Activated naive CD8-positive, alpha-beta T cell (primary cell): ENCODE measurements at regions not wholly inside any gene's neighbourhood (a gene's known extent, or its start where the extent isn't known, plus 50 kb on each side); places are given as distances from the start of the nearest gene placed in this dataset.
"Not testable (repeated sequence)": the region's sequence is repeated elsewhere in the genome, so short reads cannot be mapped to it uniquely, and the experiment has no call there.

Experiments
- H3K27ac Mint-ChIP-seq: one replicate; pipeline ENCODE4 v1.8.0; 2021; ENCODE audit warnings: mixed read lengths
- H3K27me3 Mint-ChIP-seq: one replicate; pipeline ENCODE4 v1.8.0; 2021; ENCODE audit warnings: mixed read lengths
- H3K36me3 Mint-ChIP-seq: one replicate; pipeline ENCODE4 v1.8.0; 2021; ENCODE audit warnings: mixed read lengths
- H3K4me1 Mint-ChIP-seq: one replicate; pipeline ENCODE4 v1.8.0; 2021; ENCODE audit warnings: low read depth, mixed read lengths
- H3K4me3 Mint-ChIP-seq: one replicate; pipeline ENCODE4 v1.8.0; 2021; ENCODE audit warnings: mild to moderate bottlenecking, mixed read lengths
- H3K9me3 Mint-ChIP-seq: one replicate; pipeline ENCODE4 v1.8.0; 2021; ENCODE audit warnings: low read depth, mixed read lengths

- H3K36me3 Mint-ChIP-seq, H3K9me3 Mint-ChIP-seq, H3K27ac Mint-ChIP-seq, H3K27me3 Mint-ChIP-seq, H3K4me1 Mint-ChIP-seq, H3K4me3 Mint-ChIP-seq: not testable (repeated sequence)
Measured at GRCh38 chr7:133177476-133177875, 75.4 kb upstream of the EXOC4 start.

- Mint-ChIP-seq H3K4me1 (no peaks in the 10 kb centered on the region), H3K9me3 (peaks cover 9% of the 10 kb centered on the region), H3K4me3 (no peak overlapping the region), H3K27ac (no peak overlapping the region), H3K36me3 (peaks cover 5% of the 10 kb centered on the region), H3K27me3 (no peaks in the 10 kb centered on the region)
Measured at GRCh38 chr7:133180717-133181116, 72.2 kb upstream of the EXOC4 start.

- H3K4me1 Mint-ChIP-seq: no peaks in the 10 kb centered on the region
Measured at GRCh38 chr7:133183042-133183794, 69.7 kb upstream of the EXOC4 start.

GRCh38 chr7:133183969-133184368, 68.9 kb upstream of the EXOC4 start:
- Mint-ChIP-seq H3K27me3 (no peaks in the 10 kb centered on the region), H3K9me3 (peaks cover 1% of the 10 kb centered on the region), H3K4me3 (no peak overlapping the region), H3K27ac (no peak overlapping the region), H3K4me1 (no peaks in the 10 kb centered on the region), H3K36me3 (no peaks in the 10 kb centered on the region)

More at GRCh38 chr7:133183042-133183794, 69.7 kb upstream of the EXOC4 start:
- Mint-ChIP-seq H3K36me3 (peaks cover 5% of the 10 kb centered on the region), H3K4me3 (no peak overlapping the region), H3K9me3 (peaks cover 9% of the 10 kb centered on the region), H3K27me3 (no peaks in the 10 kb centered on the region), H3K27ac (no peak overlapping the region)

- Mint-ChIP-seq H3K27me3 (no peaks in the 10 kb centered on the region), H3K4me3 (no peak overlapping the region), H3K27ac (no peak overlapping the region), H3K4me1 (no peaks in the 10 kb centered on the region), H3K9me3 (no peaks in the 10 kb centered on the region), H3K36me3 (no peaks in the 10 kb centered on the region)
Measured at GRCh38 chr7:133185512-133185911, 67.4 kb upstream of the EXOC4 start.

- Mint-ChIP-seq H3K27ac (no peak overlapping the region), H3K4me1 (no peaks in the 10 kb centered on the region), H3K36me3 (no peaks in the 10 kb centered on the region), H3K9me3 (no peaks in the 10 kb centered on the region), H3K27me3 (no peaks in the 10 kb centered on the region), H3K4me3 (no peak overlapping the region)
Measured at GRCh38 chr7:133186060-133186459, 66.8 kb upstream of the EXOC4 start.

- Mint-ChIP-seq H3K36me3 (no peaks in the 10 kb centered on the region), H3K27me3 (no peaks in the 10 kb centered on the region), H3K9me3 (no peaks in the 10 kb centered on the region), H3K27ac (no peak overlapping the region), H3K4me3 (no peak overlapping the region), H3K4me1 (no peaks in the 10 kb centered on the region)
Measured at GRCh38 chr7:133190172-133190528, 62.7 kb upstream of the EXOC4 start.

- H3K4me3 Mint-ChIP-seq: no peak overlapping the region
- H3K36me3 Mint-ChIP-seq: no peaks in the 10 kb centered on the region
- no peaks in the 10 kb centered on the region for H3K9me3 Mint-ChIP-seq
- H3K27me3 Mint-ChIP-seq: no peaks in the 10 kb centered on the region
- H3K27ac Mint-ChIP-seq: no peak overlapping the region
- H3K4me1 Mint-ChIP-seq: no peaks in the 10 kb centered on the region
Measured at GRCh38 chr7:133190650-133191049, 62.2 kb upstream of the EXOC4 start.

- no peaks in the 10 kb centered on the region for H3K27me3 Mint-ChIP-seq
Measured at GRCh38 chr7:133191787-133192186, 61.1 kb upstream of the EXOC4 start.

GRCh38 chr7:133195868-133196267, 57.0 kb upstream of the EXOC4 start:
- Mint-ChIP-seq H3K27me3 (no peaks in the 10 kb centered on the region), H3K27ac (no peak overlapping the region), H3K4me3 (no peak overlapping the region), H3K36me3 (no peaks in the 10 kb centered on the region), H3K4me1 (no peaks in the 10 kb centered on the region), H3K9me3 (no peaks in the 10 kb centered on the region)

More at GRCh38 chr7:133191787-133192186, 61.1 kb upstream of the EXOC4 start:
- no peak overlapping the region for H3K27ac Mint-ChIP-seq
- no peak overlapping the region for H3K4me3 Mint-ChIP-seq
- no peaks in the 10 kb centered on the region for H3K4me1 Mint-ChIP-seq
- no peaks in the 10 kb centered on the region for H3K9me3 Mint-ChIP-seq
- H3K36me3 Mint-ChIP-seq: no peaks in the 10 kb centered on the region

GRCh38 chr7:133196856-133197612, 55.8 kb upstream of the EXOC4 start:
- Mint-ChIP-seq H3K27ac (no peak overlapping the region), H3K27me3 (no peaks in the 10 kb centered on the region), H3K9me3 (no peaks in the 10 kb centered on the region), H3K4me1 (no peaks in the 10 kb centered on the region), H3K4me3 (no peak overlapping the region), H3K36me3 (no peaks in the 10 kb centered on the region)

GRCh38 chr7:133197972-133198544, 54.8 kb upstream of the EXOC4 start:
- no peak overlapping the region for H3K4me3 Mint-ChIP-seq
- H3K4me1 Mint-ChIP-seq: no peaks in the 10 kb centered on the region
- H3K9me3 Mint-ChIP-seq: no peaks in the 10 kb centered on the region
- H3K27me3 Mint-ChIP-seq: no peaks in the 10 kb centered on the region
- no peaks in the 10 kb centered on the region for H3K36me3 Mint-ChIP-seq
- H3K27ac Mint-ChIP-seq: no peak overlapping the region

GRCh38 chr7:133199831-133200230, 53.0 kb upstream of the EXOC4 start:
- Mint-ChIP-seq H3K9me3 (no peaks in the 10 kb centered on the region), H3K27ac (no peak overlapping the region), H3K36me3 (no peaks in the 10 kb centered on the region), H3K4me1 (no peaks in the 10 kb centered on the region), H3K4me3 (no peak overlapping the region), H3K27me3 (no peaks in the 10 kb centered on the region)

- Mint-ChIP-seq H3K27ac (no peak overlapping the region), H3K9me3 (no peaks in the 10 kb centered on the region), H3K4me1 (no peaks in the 10 kb centered on the region), H3K27me3 (no peaks in the 10 kb centered on the region), H3K36me3 (no peaks in the 10 kb centered on the region), H3K4me3 (no peak overlapping the region)
Measured at GRCh38 chr7:133201470-133201869, 51.4 kb upstream of the EXOC4 start.

GRCh38 chr7:133202942-133203341, 49.9 kb upstream of the EXOC4 start:
- Mint-ChIP-seq H3K27me3 (no peaks in the 10 kb centered on the region), H3K9me3 (no peaks in the 10 kb centered on the region), H3K4me3 (no peak overlapping the region), H3K4me1 (no peaks in the 10 kb centered on the region), H3K27ac (no peak overlapping the region), H3K36me3 (no peaks in the 10 kb centered on the region)
